ENCODE measurements at regions not wholly inside any gene's neighbourhood (a gene's known extent, or its start where the extent isn't known, plus 50 kb on each side); places are given as distances from the start of the nearest gene placed in this dataset.

- Histone ChIP-seq H3K36me3 (no peaks in the 10 kb centered on the region), H3K4me1 (no peaks in the 10 kb centered on the region), H3K4me3 (no peak overlapping the region), H3K27ac (no peak overlapping the region), H3K9me3 (no peaks in the 10 kb centered on the region), H3K27me3 (no peaks in the 10 kb centered on the region)
- intact Hi-C loops (cut with DNase I), result no loop called here
- no peak for DNase-seq (ENCODE audit: extremely low spot score in 2 of 2)
- TF ChIP-seq POLR2A (IDR thresholded peaks at IDR 0.05) (no peak), POLR2AphosphoS5 (IDR thresholded peaks at IDR 0.05; ENCODE audit: insufficient read depth in 1 of 2, low read depth in 1 of 2) (no peak), CTCF (IDR thresholded peaks at IDR 0.05) (no peak)
These were observed 1639.6 kb upstream of the PCDH10 start for GRCh38 chr4:131509521-131509920.

GRCh38 chr4:131526686-131527085 lies 1622.4 kb upstream of the PCDH10 start:
- H3K36me3 ChIP-seq, result no peaks in the 10 kb centered on the region
- no peak overlapping the region for H3K27ac ChIP-seq
- intact Hi-C loops (cut with DNase I), result no loop called here
- H3K27me3 ChIP-seq, result no peaks in the 10 kb centered on the region
- H3K9me3 ChIP-seq, result no peaks in the 10 kb centered on the region
- H3K4me1 ChIP-seq, result no peaks in the 10 kb centered on the region
- no peak overlapping the region for H3K4me3 ChIP-seq
- DNase-seq (ENCODE audit: extremely low spot score in 2 of 2), result no peak
- TF ChIP-seq POLR2AphosphoS5 (IDR thresholded peaks at IDR 0.05; ENCODE audit: insufficient read depth in 1 of 2, low read depth in 1 of 2) (no peak), POLR2A (IDR thresholded peaks at IDR 0.05) (no peak), CTCF (IDR thresholded peaks at IDR 0.05) (no peak)

GRCh38 chr4:131531087-131531486 lies 1618.0 kb upstream of the PCDH10 start:
- Histone ChIP-seq H3K9me3 (no peaks in the 10 kb centered on the region), H3K36me3 (no peaks in the 10 kb centered on the region), H3K27ac (no peak overlapping the region), H3K4me3 (no peak overlapping the region), H3K27me3 (no peaks in the 10 kb centered on the region), H3K4me1 (no peaks in the 10 kb centered on the region)
- no peak for DNase-seq (ENCODE audit: extremely low spot score in 2 of 2)
- intact Hi-C loops (cut with DNase I), result no loop called here
- no peak for TF ChIP-seq CTCF (IDR thresholded peaks at IDR 0.05)
- no peak for TF ChIP-seq POLR2AphosphoS5 (IDR thresholded peaks at IDR 0.05; ENCODE audit: insufficient read depth in 1 of 2, low read depth in 1 of 2)
- TF ChIP-seq POLR2A (IDR thresholded peaks at IDR 0.05), result no peak

GRCh38 chr4:131534944-131535645 lies 1614.0 kb upstream of the PCDH10 start:
- Histone ChIP-seq H3K27ac (no peak overlapping the region), H3K36me3 (no peaks in the 10 kb centered on the region), H3K4me1 (no peaks in the 10 kb centered on the region), H3K4me3 (no peak overlapping the region), H3K27me3 (no peaks in the 10 kb centered on the region), H3K9me3 (no peaks in the 10 kb centered on the region)
- TF ChIP-seq CTCF (IDR thresholded peaks at IDR 0.05) (no peak), POLR2AphosphoS5 (IDR thresholded peaks at IDR 0.05; ENCODE audit: insufficient read depth in 1 of 2, low read depth in 1 of 2) (no peak), POLR2A (IDR thresholded peaks at IDR 0.05) (no peak)
- no peak for DNase-seq (ENCODE audit: extremely low spot score in 2 of 2)
- intact Hi-C loops (cut with DNase I), result no loop called here

GRCh38 chr4:131540256-131540655 lies 1608.8 kb upstream of the PCDH10 start:
- H3K36me3 ChIP-seq, result no peaks in the 10 kb centered on the region
- H3K27me3 ChIP-seq, result no peaks in the 10 kb centered on the region
- no peaks in the 10 kb centered on the region for H3K9me3 ChIP-seq
- no peak for DNase-seq (ENCODE audit: extremely low spot score in 2 of 2)
- TF ChIP-seq POLR2AphosphoS5 (IDR thresholded peaks at IDR 0.05; ENCODE audit: insufficient read depth in 1 of 2, low read depth in 1 of 2) (no peak), CTCF (IDR thresholded peaks at IDR 0.05) (no peak), POLR2A (IDR thresholded peaks at IDR 0.05) (no peak)
- H3K4me3 ChIP-seq, result no peak overlapping the region
- intact Hi-C loops (cut with DNase I), result no loop called here
- no peak overlapping the region for H3K27ac ChIP-seq
- H3K4me1 ChIP-seq, result no peaks in the 10 kb centered on the region

Measured in vagina (tissue), 2 donors.